Panc1 (cell line): ENCODE measurements at regions not wholly inside any gene's neighbourhood (a gene's known extent, or its start where the extent isn't known, plus 50 kb on each side); places are given as distances from the start of the nearest gene placed in this dataset.
A peak's percentile ranks its signal among the peaks of the same experiment; 100 is the strongest.
"Not testable (repeated sequence)": the region's sequence is repeated elsewhere in the genome, so short reads cannot be mapped to it uniquely, and the experiment has no call there.

ENCODE experiments used
- ATAC-seq: fragments of 200-7000 bp; cut with Tn5 transposase; 2 replicates; pipeline ENCODE4 v1.9.1; 2020; ENCODE audit warnings: mild to moderate bottlenecking, moderate library complexity
- BruUV-seq: library from RNA; stranded (reverse); fragments of 400-500 nt; replicated peaks from 2 replicates; lab custom pipeline; 2021; lab: Mats Ljungman, UMichigan
- CTCF ChIA-PET: fragments of 300-600 bp; sonication (Branson Sonifier 250); formaldehyde crosslinking; loops from one replicate; lab custom pipeline; 2022; ENCODE audit warnings: antibody characterized with exemption; lab: Charles Lee
- POLR2A ChIA-PET: fragments of 300-600 bp; sonication (Branson Sonifier 250); formaldehyde crosslinking; loops from one replicate; lab custom pipeline; 2022; ENCODE audit warnings: antibody characterized with exemption; lab: Charles Lee
- DNase-seq: peaks from one replicate; pipeline ENCODE4 v3.0.0-alpha.2; 2010; ENCODE audit warnings: low read depth, low spot score
- H3K27ac ChIP-seq: 2 replicates; pipeline ENCODE4 v1.5.1; 2011; ENCODE audit warnings: mild to moderate bottlenecking, low read length, inconsistent platforms
- H3K27me3 ChIP-seq: fragments of 200-500 bp; sonication (Bioruptor generic); 2 replicates; pipeline ENCODE4 v1.6.0; 2014; ENCODE audit warnings: low read length, inconsistent platforms; ENCODE audit not compliant: control insufficient read depth, insufficient read depth
- H3K36me3 ChIP-seq: fragments of 200-500 bp; sonication (Bioruptor generic); 2 replicates; pipeline ENCODE4 v1.5.1; 2014; ENCODE audit warnings: inconsistent platforms, mild to moderate bottlenecking, low read length, moderate library complexity; ENCODE audit not compliant: control insufficient read depth, insufficient read depth
- H3K4me1 ChIP-seq: 2 replicates; pipeline ENCODE4 v1.5.1; 2011; ENCODE audit warnings: inconsistent platforms, mild to moderate bottlenecking, low read length, moderate library complexity; ENCODE audit not compliant: control insufficient read depth, insufficient read depth
- H3K4me3 ChIP-seq, 2 experiments: 2 replicates each; pipeline ENCODE4 v1.5.1; 2011 to 2012; ENCODE audit warnings: low read depth in 2 of 2, low read length in 2 of 2, mild to moderate bottlenecking in 2 of 2, inconsistent platforms in 1 of 2, moderate library complexity in 1 of 2
- H3K9me3 ChIP-seq: fragments of 200-500 bp; sonication (Bioruptor generic); 2 replicates; pipeline ENCODE4 v1.5.1; 2014; ENCODE audit warnings: low read depth, mild to moderate bottlenecking, inconsistent platforms, low read length, moderate library complexity; ENCODE audit not compliant: control insufficient read depth, insufficient read depth
- POLR2AphosphoS5 ChIP-seq: IDR thresholded peaks from 2 replicates; pipeline ENCODE4 v1.6.1; 2012; ENCODE audit warnings: mild to moderate bottlenecking, low read depth, low read length, moderate library complexity
- SIN3A ChIP-seq: IDR thresholded peaks from 2 replicates; pipeline ENCODE4 v1.6.1; 2012; ENCODE audit warnings: low read depth, mild to moderate bottlenecking, low read length, moderate library complexity, borderline replicate concordance; ENCODE audit not compliant: insufficient read depth
- TCF7L2 ChIP-seq: IDR thresholded peaks from 2 replicates; pipeline ENCODE4 v1.6.1; 2011; ENCODE audit warnings: mild to moderate bottlenecking, low read depth, low read length, inconsistent platforms
- in situ Hi-C: cut with HindIII; loops from 2 replicates; pipeline ENCODE4 v1.10.0; 2016; ENCODE audit warnings: low sequenced_read_pairs, low pct_unique_long_range_greater_than_20kb
- intact Hi-C: fragments of 100-400 bp; cut with micrococcal nuclease; formaldehyde crosslinking; loops from one replicate; pipeline ENCODE4 v1.10.0; 2022; ENCODE audit not compliant: unreplicated experiment
- TF ChIP-seq, protein P1 (sequence below): fragments of 450-650 bp; IDR thresholded peaks from 2 replicates; pipeline ENCODE4 v1.5.1; 2017; ENCODE audit warnings: mild to moderate bottlenecking
- TF ChIP-seq, protein P2 (sequence below), 2 experiments: IDR thresholded peaks; 2 replicates each; pipeline ENCODE4 v1.6.1; 2011 to 2012; ENCODE audit warnings: low read depth in 2 of 2, control low read depth in 1 of 2, low read length in 1 of 2, mild to moderate bottlenecking in 1 of 2, moderate library complexity in 1 of 2; ENCODE audit not compliant: insufficient read depth in 1 of 2

DNA sequence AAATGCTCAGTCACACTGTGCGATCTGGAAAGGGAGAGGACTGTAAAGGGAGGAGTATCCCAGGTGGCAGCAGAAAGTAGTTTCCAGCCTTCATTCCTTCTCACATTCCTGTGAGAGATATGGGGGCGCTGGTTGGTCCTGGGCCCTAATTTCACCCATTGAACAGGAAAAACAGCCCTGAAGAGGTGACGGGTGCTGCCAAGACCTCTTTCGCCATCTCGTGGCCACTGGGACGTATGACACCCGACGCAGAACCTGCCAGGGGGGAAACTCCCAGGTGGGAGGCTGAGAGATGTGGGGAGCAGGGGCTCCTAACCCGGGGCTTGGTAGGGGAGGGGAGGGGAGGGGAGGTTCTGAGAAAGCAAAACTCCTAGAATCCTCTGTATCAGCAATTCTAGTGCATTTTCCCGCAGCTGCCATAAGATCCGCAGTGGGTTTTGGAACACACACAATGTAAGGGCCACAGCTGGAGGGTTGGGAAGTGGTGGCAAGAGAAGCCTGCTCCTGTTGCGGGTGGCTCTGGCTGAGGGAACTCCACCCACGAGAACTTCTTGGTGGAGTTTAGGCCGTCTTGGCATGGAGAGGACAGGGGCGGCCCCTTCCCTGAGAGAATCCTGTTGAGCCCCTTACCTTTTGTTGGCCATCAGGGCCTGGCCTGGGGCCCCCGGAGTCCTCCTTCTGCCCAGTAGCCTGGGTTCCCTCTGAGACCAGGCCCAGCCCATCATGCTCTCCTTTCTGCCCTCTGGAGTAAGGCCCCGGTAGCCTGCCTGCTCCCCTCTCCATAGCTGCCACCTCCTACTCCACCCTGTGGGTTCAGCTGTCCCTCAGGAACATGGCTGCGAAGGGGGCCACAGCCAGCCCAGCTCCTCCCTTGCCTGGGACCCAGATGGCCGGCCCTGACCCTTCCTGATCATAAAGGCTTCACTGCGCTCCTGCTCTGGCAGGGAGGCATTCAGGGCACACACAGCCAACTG, 134.1 kb downstream of the OR13H1 start:
- ChIA-PET POLR2A (no interaction called here), CTCF (no interaction called here)
- ATAC-seq (peak; percentile 86), DNase-seq (peak; percentile 28)
- Histone ChIP-seq H3K36me3 (no peaks in the 10 kb centered on the region), H3K9me3 (no peaks in the 10 kb centered on the region), H3K4me3 (no peak overlapping the region), H3K27me3 (no peaks in the 10 kb centered on the region), H3K27ac (no peak overlapping the region), H3K4me1 (no peaks in the 10 kb centered on the region)
- no TSS peak for BruUV-seq
- in situ Hi-C loops (no loop called here), intact Hi-C loops (loop anchor here (2.0 kb wide), 1 partner anchor 707 kb away; no protein-coding TSS in a partner anchor)
- TF ChIP-seq, protein P1, sequence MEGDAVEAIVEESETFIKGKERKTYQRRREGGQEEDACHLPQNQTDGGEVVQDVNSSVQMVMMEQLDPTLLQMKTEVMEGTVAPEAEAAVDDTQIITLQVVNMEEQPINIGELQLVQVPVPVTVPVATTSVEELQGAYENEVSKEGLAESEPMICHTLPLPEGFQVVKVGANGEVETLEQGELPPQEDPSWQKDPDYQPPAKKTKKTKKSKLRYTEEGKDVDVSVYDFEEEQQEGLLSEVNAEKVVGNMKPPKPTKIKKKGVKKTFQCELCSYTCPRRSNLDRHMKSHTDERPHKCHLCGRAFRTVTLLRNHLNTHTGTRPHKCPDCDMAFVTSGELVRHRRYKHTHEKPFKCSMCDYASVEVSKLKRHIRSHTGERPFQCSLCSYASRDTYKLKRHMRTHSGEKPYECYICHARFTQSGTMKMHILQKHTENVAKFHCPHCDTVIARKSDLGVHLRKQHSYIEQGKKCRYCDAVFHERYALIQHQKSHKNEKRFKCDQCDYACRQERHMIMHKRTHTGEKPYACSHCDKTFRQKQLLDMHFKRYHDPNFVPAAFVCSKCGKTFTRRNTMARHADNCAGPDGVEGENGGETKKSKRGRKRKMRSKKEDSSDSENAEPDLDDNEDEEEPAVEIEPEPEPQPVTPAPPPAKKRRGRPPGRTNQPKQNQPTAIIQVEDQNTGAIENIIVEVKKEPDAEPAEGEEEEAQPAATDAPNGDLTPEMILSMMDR: peak; percentile 93
- no peak for TF ChIP-seq SIN3A

DNA sequence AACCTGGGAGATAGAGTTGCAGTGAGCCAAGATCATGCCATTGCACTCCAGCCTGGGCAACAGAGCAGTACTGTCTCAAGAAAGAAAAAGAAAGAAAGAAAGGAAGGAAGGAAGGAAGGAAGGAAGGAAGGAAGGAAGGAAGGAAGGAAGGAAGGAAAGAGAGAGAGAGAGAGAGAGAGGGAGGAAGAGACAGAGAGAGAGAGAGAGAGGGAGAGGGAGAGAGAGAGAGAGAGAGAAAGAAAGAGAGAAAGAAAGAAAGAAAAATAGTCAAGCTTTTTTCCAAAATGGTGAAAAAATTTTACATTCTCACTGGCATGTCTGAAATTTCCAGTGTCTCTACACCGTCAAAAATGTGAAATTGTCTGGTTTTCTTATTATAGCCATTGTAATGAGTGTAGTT, 138.9 kb downstream of the OR13H1 start:
- CTCF ChIA-PET, POLR2A ChIA-PET, BruUV-seq, H3K9me3 ChIP-seq, H3K27ac ChIP-seq, H3K36me3 ChIP-seq, in situ Hi-C loops, H3K27me3 ChIP-seq, intact Hi-C loops, H3K4me3 ChIP-seq, ATAC-seq, H3K4me1 ChIP-seq, DNase-seq: not testable (repeated sequence)

DNA sequence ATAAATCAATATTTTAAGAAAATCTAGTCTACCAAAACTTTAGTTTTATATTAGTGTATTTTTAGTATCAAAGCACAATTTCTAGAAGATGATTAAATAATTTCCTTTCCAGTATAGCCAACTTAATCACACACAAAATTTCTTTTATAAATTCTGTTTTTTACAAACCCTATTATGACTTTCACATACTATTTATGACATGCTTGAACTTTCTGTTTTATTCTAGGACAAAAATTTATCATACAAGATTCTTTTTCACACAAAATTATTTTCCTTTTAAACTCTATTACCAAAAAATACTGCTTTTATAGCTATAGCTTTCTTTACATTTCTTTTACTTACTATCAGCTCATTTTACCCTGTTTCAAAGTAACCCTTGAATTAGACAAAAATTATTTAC, 149.5 kb downstream of the OR13H1 start:
- H3K27ac ChIP-seq: no peak overlapping the region
- H3K9me3 ChIP-seq: peaks cover 21% of the 10 kb centered on the region; the same call in 1 of the 2 replicates
- TF ChIP-seq SIN3A (no peak), TCF7L2 (no peak), POLR2AphosphoS5 (no peak)
- TF ChIP-seq, protein P1: no peak
- TF ChIP-seq, protein P2, sequence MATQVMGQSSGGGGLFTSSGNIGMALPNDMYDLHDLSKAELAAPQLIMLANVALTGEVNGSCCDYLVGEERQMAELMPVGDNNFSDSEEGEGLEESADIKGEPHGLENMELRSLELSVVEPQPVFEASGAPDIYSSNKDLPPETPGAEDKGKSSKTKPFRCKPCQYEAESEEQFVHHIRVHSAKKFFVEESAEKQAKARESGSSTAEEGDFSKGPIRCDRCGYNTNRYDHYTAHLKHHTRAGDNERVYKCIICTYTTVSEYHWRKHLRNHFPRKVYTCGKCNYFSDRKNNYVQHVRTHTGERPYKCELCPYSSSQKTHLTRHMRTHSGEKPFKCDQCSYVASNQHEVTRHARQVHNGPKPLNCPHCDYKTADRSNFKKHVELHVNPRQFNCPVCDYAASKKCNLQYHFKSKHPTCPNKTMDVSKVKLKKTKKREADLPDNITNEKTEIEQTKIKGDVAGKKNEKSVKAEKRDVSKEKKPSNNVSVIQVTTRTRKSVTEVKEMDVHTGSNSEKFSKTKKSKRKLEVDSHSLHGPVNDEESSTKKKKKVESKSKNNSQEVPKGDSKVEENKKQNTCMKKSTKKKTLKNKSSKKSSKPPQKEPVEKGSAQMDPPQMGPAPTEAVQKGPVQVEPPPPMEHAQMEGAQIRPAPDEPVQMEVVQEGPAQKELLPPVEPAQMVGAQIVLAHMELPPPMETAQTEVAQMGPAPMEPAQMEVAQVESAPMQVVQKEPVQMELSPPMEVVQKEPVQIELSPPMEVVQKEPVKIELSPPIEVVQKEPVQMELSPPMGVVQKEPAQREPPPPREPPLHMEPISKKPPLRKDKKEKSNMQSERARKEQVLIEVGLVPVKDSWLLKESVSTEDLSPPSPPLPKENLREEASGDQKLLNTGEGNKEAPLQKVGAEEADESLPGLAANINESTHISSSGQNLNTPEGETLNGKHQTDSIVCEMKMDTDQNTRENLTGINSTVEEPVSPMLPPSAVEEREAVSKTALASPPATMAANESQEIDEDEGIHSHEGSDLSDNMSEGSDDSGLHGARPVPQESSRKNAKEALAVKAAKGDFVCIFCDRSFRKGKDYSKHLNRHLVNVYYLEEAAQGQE (IDR thresholded peaks at IDR 0.05; ENCODE audit: insufficient read depth in 1 of 2, low read depth in 2 of 2, low read length in 1 of 2): no peak
- BruUV-seq: no TSS peak
- no peaks in the 10 kb centered on the region for H3K36me3 ChIP-seq
- no peak for ATAC-seq
- ChIA-PET CTCF (interaction anchor here (0.6 kb wide), 1 partner anchor 12 kb away, joined by 4 read pairs; no protein-coding TSS in a partner anchor), POLR2A (no interaction called here)
- no peaks in the 10 kb centered on the region for H3K4me1 ChIP-seq
- in situ Hi-C loops: no loop called here
- no peak for DNase-seq
- H3K4me3 ChIP-seq: no peak overlapping the region
- H3K27me3 ChIP-seq: no peaks in the 10 kb centered on the region
- intact Hi-C loops: no loop called here

DNA sequence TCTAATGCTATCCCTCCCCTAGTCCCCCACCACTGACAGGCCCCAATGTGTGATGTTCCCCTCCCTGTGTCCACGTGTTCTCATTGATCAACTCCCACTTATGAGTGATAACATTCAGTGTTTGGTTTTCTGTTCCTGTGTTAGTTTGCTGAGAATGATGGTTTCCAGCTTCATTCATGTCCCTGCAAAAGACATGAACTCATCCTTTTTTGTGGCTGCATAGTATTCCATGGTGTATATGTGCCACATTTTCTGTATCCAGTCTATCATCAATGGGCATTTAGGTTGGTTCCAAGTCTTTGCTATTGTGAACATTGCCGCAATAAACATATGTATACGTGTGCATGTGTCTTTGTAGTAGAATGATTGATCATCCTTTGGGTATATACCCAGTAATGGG, 153.1 kb downstream of the OR13H1 start:
- H3K36me3 ChIP-seq, H3K4me3 ChIP-seq, H3K27ac ChIP-seq, intact Hi-C loops, BruUV-seq, in situ Hi-C loops, H3K4me1 ChIP-seq, POLR2A ChIA-PET, CTCF ChIA-PET, DNase-seq, H3K27me3 ChIP-seq, ATAC-seq: not testable (repeated sequence)
- H3K9me3 ChIP-seq: peaks cover 16% of the 10 kb centered on the region; the same call in 1 of the 2 replicates
